K562 (cell line): ENCODE measurements at regions not wholly inside any gene's neighbourhood (a gene's known extent, or its start where the extent isn't known, plus 50 kb on each side); places are given as distances from the start of the nearest gene placed in this dataset.

ENCODE experiments used
- CEBPG ChIP-seq, 3 experiments: fragments of 200-800 bp in 1 of 3; sonication (Bioruptor generic) in 1 of 3; sonication (generic) in 1 of 3; formaldehyde crosslinking in 1 of 3; IDR thresholded peaks in 2 of 3; conservative IDR thresholded peaks in 1 of 3; 2 replicates each; pipeline versions ENCODE4 v1.6.1 to v1.8.0; 2016 to 2022; ENCODE audit warnings: missing compliant biosample characterization in 2 of 3, missing genetic modification characterization in 2 of 3, mild to moderate bottlenecking in 1 of 3, missing genetic modification reagents in 1 of 3
- E2F8 ChIP-seq: fragments of 450-650 bp; IDR thresholded peaks from 2 replicates; pipeline ENCODE4 v1.7.1; 2018; ENCODE audit warnings: mild to moderate bottlenecking, low read depth; ENCODE audit not compliant: partially characterized antibody
- ETS1 ChIP-seq: conservative IDR thresholded peaks from 2 replicates; pipeline ENCODE4 v1.6.1; 2011; ENCODE audit warnings: low read depth, mild to moderate bottlenecking, low read length; ENCODE audit not compliant: control insufficient read depth
- ETV1 ChIP-seq: fragments of 450-650 bp; conservative IDR thresholded peaks from 2 replicates; pipeline ENCODE4 v1.6.1; 2016; ENCODE audit warnings: missing genetic modification characterization, control low read depth, low read depth, missing compliant biosample characterization
- NFYB ChIP-seq: IDR thresholded peaks from 2 replicates; pipeline ENCODE4 v1.6.1; 2011; ENCODE audit warnings: mild to moderate bottlenecking, moderate library complexity; ENCODE audit not compliant: insufficient read length; ENCODE audit errors: extremely low read depth
- RBM34 ChIP-seq: fragments of 200-400 bp; formaldehyde crosslinking; IDR thresholded peaks from 2 replicates; pipeline ENCODE4 v1.6.1; 2018; ENCODE audit warnings: low read length, borderline replicate concordance; ENCODE audit not compliant: insufficient read depth
- SMARCC2 ChIP-seq: fragments of 450-650 bp; IDR thresholded peaks from 2 replicates; pipeline ENCODE4 v1.6.1; 2017; ENCODE audit warnings: antibody characterized with exemption, moderate library complexity, mild to moderate bottlenecking, low read depth
- TCF7L2 ChIP-seq: fragments of 150-350 bp; IDR thresholded peaks from 2 replicates; pipeline ENCODE4 v1.6.1; 2016; ENCODE audit warnings: low read depth, mild to moderate bottlenecking, low read length, moderate library complexity
- ZBTB9 ChIP-seq: fragments of 450-650 bp; formaldehyde crosslinking; IDR thresholded peaks from 2 replicates; pipeline ENCODE4 v1.4.0; 2020; ENCODE audit warnings: mild to moderate bottlenecking, moderate library complexity

- TF ChIP-seq E2F8 = no peak
- TF ChIP-seq TCF7L2 = no peak
- no peak for TF ChIP-seq SMARCC2
- no peak for TF ChIP-seq CEBPG (CRISPR knock-in tag; IDR thresholded peaks at IDR 0.05)
- no peak for TF ChIP-seq CEBPG (tag; conservative IDR thresholded peaks at IDR 0.05 in 1 of 2, IDR thresholded peaks at IDR 0.05 in 1 of 2)
- no peak for TF ChIP-seq ETS1
- TF ChIP-seq ETV1 (tag) = no peak
- no peak for TF ChIP-seq NFYB
- TF ChIP-seq ZBTB9 = no peak
- TF ChIP-seq RBM34 = no peak
Observed at GRCh38 chr6:170116636-170117035, 174.2 kb downstream of the DLL1 start (continued).
